Naive thymus-derived CD4-positive, alpha-beta T cell (primary cell): ENCODE measurements at regions not wholly inside any gene's neighbourhood (a gene's known extent, or its start where the extent isn't known, plus 50 kb on each side); places are given as distances from the start of the nearest gene placed in this dataset.
"Not testable (repeated sequence)": the region's sequence is repeated elsewhere in the genome, so short reads cannot be mapped to it uniquely, and the experiment has no call there.

ENCODE experiments used
- ATAC-seq: fragments of 150-1000 bp; cut with Tn5 transposase; 2 replicates; pipeline ENCODE4 v1.10.0; 2021; ENCODE audit warnings: mild to moderate bottlenecking, moderate library complexity
- CTCF ChIA-PET: fragments of 350-600 bp; sonication (Branson Sonifier 250); formaldehyde crosslinking; loops from one replicate; lab custom pipeline; 2021; ENCODE audit warnings: antibody characterized with exemption; lab: Charles Lee
- POLR2A ChIA-PET: fragments of 350-600 bp; sonication (Branson Sonifier 250); formaldehyde crosslinking; loops from one replicate; lab custom pipeline; 2021; ENCODE audit warnings: antibody characterized with exemption, inconsistent platforms; lab: Charles Lee
- DNase-seq, 9 donors: peaks; one replicate each; pipeline versions ENCODE4 v3.0.0 to v3.0.0-alpha.2; 2020 to 2022; ENCODE audit warnings: mixed read lengths in 1 of 9
- H3K27ac ChIP-seq: one replicate; pipeline ENCODE4 v1.7.0; 2013; ENCODE audit warnings: mild to moderate bottlenecking, low read depth, low read length, moderate library complexity
- H3K27me3 ChIP-seq, 2 donors: one replicate each; pipeline ENCODE4 v1.7.0; 2013; ENCODE audit warnings: low read length in 2 of 2, mild to moderate bottlenecking in 2 of 2, moderate library complexity in 2 of 2; ENCODE audit not compliant: control insufficient read depth in 2 of 2, insufficient read depth in 2 of 2
- H3K36me3 ChIP-seq, 3 experiments: 1 replicate in 2 of 3; 2 replicates in 1 of 3; pipeline ENCODE4 v1.7.0; 2013; ENCODE audit warnings: low read length in 3 of 3, mild to moderate bottlenecking in 3 of 3, moderate library complexity in 1 of 3; ENCODE audit not compliant: insufficient read depth in 3 of 3, control insufficient read depth in 2 of 3
- H3K4me1 ChIP-seq, 2 donors: one replicate each; pipeline ENCODE4 v1.7.0; 2013; ENCODE audit warnings: low read length in 2 of 2, mild to moderate bottlenecking in 2 of 2, moderate library complexity in 1 of 2; ENCODE audit not compliant: control insufficient read depth in 2 of 2, insufficient read depth in 2 of 2
- H3K4me3 ChIP-seq: 2 replicates; pipeline ENCODE4 v1.7.0; 2013; ENCODE audit warnings: mild to moderate bottlenecking, low read length
- H3K9me3 ChIP-seq, 3 experiments: 1 replicate in 2 of 3; 2 replicates in 1 of 3; pipeline ENCODE4 v1.7.0; 2013; ENCODE audit warnings: low read length in 3 of 3; ENCODE audit not compliant: control insufficient read depth in 2 of 3
- H3K27ac Mint-ChIP-seq, 9 donors: one replicate each; pipeline ENCODE4 v1.8.0; 2020 to 2022; ENCODE audit warnings: mixed read lengths in 9 of 9, mild to moderate bottlenecking in 8 of 9, moderate library complexity in 5 of 9, inconsistent platforms in 2 of 9
- H3K27me3 Mint-ChIP-seq, 5 donors: one replicate each; pipeline ENCODE4 v1.8.0; 2021 to 2022; ENCODE audit warnings: mixed read lengths in 5 of 5, mild to moderate bottlenecking in 1 of 5
- H3K36me3 Mint-ChIP-seq, 5 donors: one replicate each; pipeline ENCODE4 v1.8.0; 2020 to 2022; ENCODE audit warnings: mixed read lengths in 5 of 5, mild to moderate bottlenecking in 3 of 5, inconsistent platforms in 1 of 5
- H3K4me1 Mint-ChIP-seq, 7 donors: one replicate each; pipeline ENCODE4 v1.8.0; 2020 to 2022; ENCODE audit warnings: mixed read lengths in 7 of 7, mild to moderate bottlenecking in 3 of 7, inconsistent platforms in 1 of 7
- H3K4me3 Mint-ChIP-seq, 10 donors: one replicate each; pipeline ENCODE4 v1.8.0; 2020 to 2022; ENCODE audit warnings: mild to moderate bottlenecking in 10 of 10, mixed read lengths in 10 of 10, moderate library complexity in 6 of 10, inconsistent platforms in 2 of 10
- H3K9me3 Mint-ChIP-seq, 11 donors: one replicate each; pipeline ENCODE4 v1.8.0; 2020 to 2022; ENCODE audit warnings: mixed read lengths in 11 of 11, mild to moderate bottlenecking in 4 of 11, inconsistent platforms in 1 of 11, moderate library complexity in 1 of 11
- intact Hi-C, 2 donors: fragments of 100-400 bp; cut with micrococcal nuclease; formaldehyde crosslinking; loops; one replicate each; pipeline ENCODE4 v1.15.1; 2023

DNA sequence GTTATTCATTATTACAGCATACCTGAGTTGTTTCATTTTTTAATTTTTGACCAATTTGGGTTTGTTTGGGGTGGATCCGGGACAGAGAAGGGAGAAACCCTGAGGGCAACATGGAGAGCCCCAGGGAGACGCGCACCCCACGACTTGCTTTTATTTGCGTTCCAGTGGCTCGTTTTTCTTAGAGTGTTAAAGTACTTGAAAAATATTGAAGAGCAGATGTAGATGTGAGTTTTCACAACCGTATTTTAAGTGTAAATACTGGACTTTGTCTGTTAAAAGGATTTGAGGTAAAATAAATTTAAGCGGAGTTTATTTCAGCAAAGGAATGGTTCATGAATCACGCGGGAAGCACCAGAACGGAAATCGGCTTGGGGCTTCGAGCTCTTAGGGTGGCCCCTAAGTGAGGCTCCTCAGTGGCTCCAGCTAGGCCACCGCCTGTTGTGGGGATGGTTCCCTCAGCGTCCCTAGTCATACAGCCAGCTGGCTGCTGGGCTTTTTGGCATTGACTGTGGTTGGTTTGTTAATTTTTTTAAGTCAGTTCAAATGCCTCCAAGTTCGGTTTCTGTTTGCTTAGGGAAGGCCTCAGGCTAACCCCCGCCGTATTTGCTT is 344.0 kb downstream of the CACNA1B start:
- H3K27me3 Mint-ChIP-seq, H3K9me3 ChIP-seq, H3K27ac ChIP-seq, CTCF ChIA-PET, ATAC-seq, H3K4me1 ChIP-seq, DNase-seq, H3K4me1 Mint-ChIP-seq, H3K27me3 ChIP-seq, H3K36me3 ChIP-seq, H3K4me3 ChIP-seq, H3K9me3 Mint-ChIP-seq, intact Hi-C loops, H3K36me3 Mint-ChIP-seq, H3K27ac Mint-ChIP-seq, POLR2A ChIA-PET: not testable (repeated sequence)
- H3K4me3 Mint-ChIP-seq, result peak overlapping the region in 1 of 10 donors; percentile 41

DNA sequence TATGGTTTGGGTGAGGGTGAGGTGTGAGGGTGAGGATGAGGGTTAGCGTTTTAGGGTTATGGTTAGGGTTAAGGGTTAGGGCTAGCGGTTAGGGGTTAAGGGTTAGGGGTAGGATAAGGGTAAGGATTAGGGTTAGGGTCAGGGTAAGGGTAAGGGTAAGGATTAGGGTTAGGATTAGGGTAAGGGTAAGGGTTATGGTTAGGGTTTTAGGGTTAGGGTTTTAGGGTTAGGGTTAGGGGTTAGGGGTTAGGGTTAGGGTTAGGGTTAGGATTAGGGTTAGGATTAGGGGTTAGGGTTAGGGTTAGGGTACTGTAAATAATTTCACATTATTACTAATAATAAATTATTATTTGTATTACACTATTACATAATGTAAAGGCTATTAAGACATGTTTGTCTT is 359.5 kb downstream of the CACNA1B start:
- H3K4me1 Mint-ChIP-seq, POLR2A ChIA-PET, H3K36me3 Mint-ChIP-seq: not testable (repeated sequence)

DNA sequence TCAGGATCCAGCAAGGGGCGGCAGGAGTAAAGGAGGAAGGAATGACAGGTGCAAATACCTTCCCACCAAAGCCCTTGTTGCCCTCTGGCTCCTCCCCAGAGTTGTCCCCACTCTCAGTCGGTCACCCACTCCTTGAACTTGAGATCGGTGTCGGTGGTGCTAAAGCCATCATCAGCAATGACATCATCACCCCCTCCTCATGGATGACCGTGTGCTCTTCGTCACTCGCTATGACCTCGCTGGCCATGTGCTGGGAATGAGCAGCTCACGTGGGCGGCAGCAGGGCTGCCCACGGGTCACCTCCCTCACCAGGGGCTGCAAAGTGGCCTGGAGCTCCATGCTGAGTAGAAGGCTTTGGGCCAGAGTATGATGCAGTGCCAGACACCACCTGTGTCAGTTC is 405.3 kb downstream of the CACNA1B start:
- H3K27ac ChIP-seq, ATAC-seq, H3K4me1 ChIP-seq, CTCF ChIA-PET, H3K36me3 ChIP-seq, H3K36me3 Mint-ChIP-seq, H3K27ac Mint-ChIP-seq, H3K9me3 ChIP-seq, H3K9me3 Mint-ChIP-seq, H3K4me3 Mint-ChIP-seq, H3K4me1 Mint-ChIP-seq, H3K4me3 ChIP-seq, H3K27me3 Mint-ChIP-seq, POLR2A ChIA-PET, H3K27me3 ChIP-seq, intact Hi-C loops, DNase-seq: not testable (repeated sequence)

More for the DNA sequence above, 359.5 kb downstream of the CACNA1B start:
- CTCF ChIA-PET, H3K4me3 Mint-ChIP-seq, H3K36me3 ChIP-seq, H3K9me3 ChIP-seq, H3K4me3 ChIP-seq, H3K4me1 ChIP-seq, H3K27me3 Mint-ChIP-seq, H3K27ac ChIP-seq, H3K27ac Mint-ChIP-seq, DNase-seq, intact Hi-C loops, ATAC-seq, H3K9me3 Mint-ChIP-seq, H3K27me3 ChIP-seq: not testable (repeated sequence)
